Omental fat pad (tissue), 3 donors: ENCODE measurements at regions not wholly inside any gene's neighbourhood (a gene's known extent, or its start where the extent isn't known, plus 50 kb on each side); places are given as distances from the start of the nearest gene placed in this dataset.

Experiments used
- ATAC-seq: fragments of 150-250 bp; one replicate; pipeline ENCODE4 v1.9.1; 2016; ENCODE audit warnings: mild to moderate bottlenecking, moderate library complexity; ENCODE audit not compliant: low FRiP score
- DNase-seq: peaks from one replicate; pipeline ENCODE4 v3.0.0-alpha.2; 2019; ENCODE audit warnings: low spot score
- CTCF ChIP-seq, 3 donors: fragments of 450-650 bp; IDR thresholded peaks; one replicate each; pipeline ENCODE4 v1.5.1; 2016 to 2017; ENCODE audit warnings: antibody characterized with exemption in 3 of 3, mild to moderate bottlenecking in 3 of 3, moderate library complexity in 2 of 3

- TF ChIP-seq CTCF (IDR thresholded peaks at IDR 0.05) = no peak
Measured at GRCh38 chr4:136088211-136088867, 1444.0 kb downstream of the PCDH18 start.

GRCh38 chr4:136078976-136079375 lies 1453.3 kb downstream of the PCDH18 start:
- no peak for TF ChIP-seq CTCF (IDR thresholded peaks at IDR 0.05)
- ATAC-seq (no peak), DNase-seq (no peak)

More at GRCh38 chr4:136088211-136088867, 1444.0 kb downstream of the PCDH18 start:
- DNase-seq (no peak), ATAC-seq (no peak)

- no peak for TF ChIP-seq CTCF (IDR thresholded peaks at IDR 0.05)
- ATAC-seq (no peak), DNase-seq (no peak)
Measured at GRCh38 chr4:136056748-136057147, 1475.5 kb downstream of the PCDH18 start.

GRCh38 chr4:136055360-136055759 lies 1476.9 kb downstream of the PCDH18 start:
- no peak for DNase-seq
- no peak for ATAC-seq
- TF ChIP-seq CTCF (IDR thresholded peaks at IDR 0.05) = no peak

GRCh38 chr4:136036744-136037143 lies 1495.5 kb downstream of the PCDH18 start:
- DNase-seq (no peak), ATAC-seq (no peak)
- TF ChIP-seq CTCF (IDR thresholded peaks at IDR 0.05) = no peak

GRCh38 chr4:136032391-136032790 lies 1499.9 kb downstream of the PCDH18 start:
- ATAC-seq (no peak), DNase-seq (no peak)
- TF ChIP-seq CTCF (IDR thresholded peaks at IDR 0.05) = no peak

- no peak for TF ChIP-seq CTCF (IDR thresholded peaks at IDR 0.05)
- DNase-seq (no peak), ATAC-seq (no peak)
Measured at GRCh38 chr4:136025540-136025939, 1506.8 kb downstream of the PCDH18 start.
